Embryonic facial prominence (tissue), 1 donor: ENCODE measurements at regions not wholly inside any gene's neighbourhood (a gene's known extent, or its start where the extent isn't known, plus 50 kb on each side); places are given as distances from the start of the nearest gene placed in this dataset.
"Not testable (repeated sequence)": the region's sequence is repeated elsewhere in the genome, so short reads cannot be mapped to it uniquely, and the experiment has no call there.

Source experiments
- DNase-seq: peaks from one replicate; pipeline ENCODE4 v3.0.0-alpha.2; 2016; ENCODE audit errors: extremely low spot score

DNA sequence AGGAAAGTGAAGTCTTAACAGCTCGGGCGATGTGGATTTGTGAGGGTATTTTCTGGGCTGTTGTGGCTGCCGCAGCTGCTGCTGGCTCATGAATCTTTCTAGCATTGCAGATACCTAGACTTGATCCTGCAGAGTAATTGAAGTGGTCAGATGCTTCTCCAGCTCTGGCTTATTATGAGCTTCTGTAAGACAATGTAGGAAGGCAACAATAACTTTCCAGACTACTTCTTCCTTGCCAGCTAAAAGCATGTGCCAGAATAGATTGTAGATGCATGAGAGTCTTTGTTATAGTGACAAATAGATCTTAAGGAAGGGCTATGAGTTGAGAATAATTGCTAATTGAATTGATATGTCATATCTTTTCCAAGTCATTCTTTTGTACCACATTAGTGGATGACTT lies 461.4 kb upstream of the POT1 start:
- no peak for DNase-seq

DNA sequence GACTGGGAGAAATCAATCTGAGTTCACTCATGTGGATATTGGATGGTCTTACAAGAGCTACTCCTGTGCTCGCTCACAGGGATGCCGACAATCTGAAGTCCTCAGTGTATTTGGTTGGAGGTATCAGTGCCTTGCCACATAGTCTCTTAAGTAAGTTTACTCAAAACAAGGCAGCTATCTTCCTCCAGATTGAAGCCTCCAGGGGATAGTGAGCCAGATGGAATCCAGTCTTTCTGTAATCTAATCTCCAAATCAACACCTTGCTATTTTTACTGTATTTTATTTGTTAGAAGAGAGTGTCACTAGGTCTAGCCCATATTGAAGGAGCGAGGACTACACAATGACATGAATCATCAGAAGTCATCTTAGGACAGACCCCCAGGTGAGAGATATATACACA lies 456.6 kb upstream of the POT1 start:
- no peak for DNase-seq

DNA sequence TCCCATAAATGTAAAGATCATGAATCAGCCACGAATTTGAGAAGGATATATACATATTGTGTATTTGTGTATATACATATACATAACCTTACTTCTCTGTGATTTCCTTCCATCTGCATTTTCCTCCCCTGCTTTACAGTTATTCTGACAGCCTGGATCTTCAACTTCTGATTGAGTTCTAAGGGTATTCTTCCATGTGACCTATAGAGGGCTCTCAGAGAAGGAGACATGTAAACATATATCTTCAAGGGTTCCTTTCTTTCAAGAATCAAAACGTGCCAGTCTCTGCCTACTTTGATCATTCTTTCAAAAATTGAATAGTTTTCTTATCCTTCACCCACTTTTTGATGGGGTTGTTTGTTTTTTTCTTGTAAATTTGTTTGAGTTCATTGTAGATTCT lies 453.7 kb upstream of the POT1 start:
- DNase-seq: no peak

- DNase-seq: no peak
Observed at GRCh38 chr7:125382401-125382800, 452.8 kb upstream of the POT1 start.

DNA sequence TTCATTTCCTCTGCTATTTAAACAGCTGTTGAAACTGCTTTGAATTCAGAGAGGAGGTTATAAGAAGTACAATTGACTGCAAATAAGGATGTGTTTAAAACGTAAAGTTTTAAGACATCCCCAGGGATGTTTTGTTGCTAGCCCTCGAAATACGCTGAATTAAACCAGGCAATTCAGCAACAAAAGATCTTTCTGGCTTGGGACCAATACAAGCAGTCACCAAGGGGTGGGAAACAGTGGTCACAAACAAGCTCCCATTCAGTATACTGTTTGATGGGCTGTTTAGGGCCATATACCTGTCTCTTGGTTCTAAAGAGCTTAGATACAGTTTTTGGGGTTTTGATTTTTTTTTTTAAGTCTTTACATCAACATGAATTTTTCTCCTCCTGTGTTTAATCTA lies 446.3 kb upstream of the POT1 start:
- DNase-seq: no peak

- DNase-seq: no peak
Observed at GRCh38 chr7:125370502-125370901, 440.9 kb upstream of the POT1 start.

DNA sequence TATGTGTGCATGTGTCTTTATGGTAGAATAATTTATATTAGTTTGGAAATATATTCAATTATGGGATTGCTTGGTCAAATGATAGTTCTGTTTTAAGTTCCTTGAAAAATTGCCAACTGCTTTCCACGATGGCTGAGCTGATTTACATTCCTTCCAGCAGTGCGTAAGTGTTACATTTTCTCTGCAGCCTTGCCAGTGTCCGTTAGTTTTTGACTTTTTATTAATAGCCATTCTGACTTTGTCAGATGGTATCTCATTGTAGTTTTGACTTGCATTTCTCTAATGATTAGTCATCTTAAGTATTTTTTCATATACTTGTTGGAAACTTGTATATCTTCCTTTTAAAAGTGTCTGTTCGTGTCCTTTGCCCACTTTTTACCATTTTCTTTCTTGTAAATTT lies 434.2 kb upstream of the POT1 start:
- no peak for DNase-seq

GRCh38 chr7:125358551-125359167 lies 429.0 kb upstream of the POT1 start:
- DNase-seq: no peak

- DNase-seq: no peak
Observed at GRCh38 chr7:125357676-125358455, 428.2 kb upstream of the POT1 start.

- no peak for DNase-seq
Observed at GRCh38 chr7:125355899-125356298, 426.3 kb upstream of the POT1 start.

GRCh38 chr7:125347269-125347668 lies 417.6 kb upstream of the POT1 start:
- DNase-seq: no peak

DNA sequence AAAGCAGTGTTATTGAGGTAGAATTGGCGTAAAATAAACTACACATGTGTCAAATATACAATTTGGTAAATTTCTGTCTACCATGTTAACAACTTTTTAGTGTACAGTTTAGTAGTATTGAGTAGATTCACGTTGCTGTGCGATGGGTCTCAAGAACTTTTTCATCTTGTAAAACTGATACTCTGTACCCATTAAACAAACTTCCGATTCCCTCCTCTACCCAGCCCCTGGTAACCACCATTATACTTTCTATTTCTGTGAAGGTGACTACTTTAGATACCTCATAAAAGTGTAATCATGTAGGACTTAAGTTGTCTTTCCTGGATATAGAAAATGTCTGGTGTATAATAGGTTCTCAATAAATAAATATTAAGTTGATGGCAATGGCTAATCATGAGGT lies 408.5 kb upstream of the POT1 start:
- DNase-seq: no peak

DNA sequence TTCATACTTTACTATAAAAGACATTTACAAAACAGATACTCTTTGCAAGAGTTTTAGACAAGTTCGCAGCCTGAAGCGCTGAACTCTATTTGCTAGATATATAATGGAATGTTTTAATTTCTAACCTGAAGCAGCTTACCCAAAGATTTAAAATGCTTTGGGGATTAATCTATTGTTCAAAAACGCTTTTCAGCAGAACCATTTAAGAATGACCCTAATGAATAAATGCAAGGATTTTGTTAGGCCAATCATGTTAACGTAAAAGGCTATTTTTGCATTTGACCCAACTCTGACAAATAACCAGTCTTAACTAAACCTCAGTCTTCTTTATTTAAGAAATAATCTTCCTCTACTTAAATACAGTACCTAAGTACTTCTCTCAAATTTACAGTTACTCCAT lies 406.7 kb upstream of the POT1 start:
- DNase-seq: no peak

- DNase-seq: no peak
Observed at GRCh38 chr7:125326666-125327255, 397.1 kb upstream of the POT1 start.

DNA sequence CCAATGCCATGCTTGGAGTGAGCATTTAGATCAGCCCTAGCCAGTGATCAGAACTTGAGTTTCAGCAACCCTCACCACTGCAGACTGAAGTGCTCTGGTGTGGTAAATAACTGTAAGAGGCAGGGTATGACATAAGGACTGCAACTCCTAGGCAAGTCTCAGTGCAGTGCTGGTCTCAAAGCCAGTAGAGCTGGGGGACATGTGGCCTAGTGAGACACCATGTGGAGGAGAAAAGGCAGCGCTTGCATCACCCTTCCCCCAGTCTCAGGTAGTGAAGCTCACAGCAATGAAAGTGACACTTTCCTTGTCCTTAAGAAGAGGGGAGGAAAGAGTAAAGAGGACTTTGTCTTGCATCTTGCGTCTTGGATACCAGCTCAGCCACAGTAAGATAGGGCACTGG lies 386.8 kb upstream of the POT1 start:
- no peak for DNase-seq

DNA sequence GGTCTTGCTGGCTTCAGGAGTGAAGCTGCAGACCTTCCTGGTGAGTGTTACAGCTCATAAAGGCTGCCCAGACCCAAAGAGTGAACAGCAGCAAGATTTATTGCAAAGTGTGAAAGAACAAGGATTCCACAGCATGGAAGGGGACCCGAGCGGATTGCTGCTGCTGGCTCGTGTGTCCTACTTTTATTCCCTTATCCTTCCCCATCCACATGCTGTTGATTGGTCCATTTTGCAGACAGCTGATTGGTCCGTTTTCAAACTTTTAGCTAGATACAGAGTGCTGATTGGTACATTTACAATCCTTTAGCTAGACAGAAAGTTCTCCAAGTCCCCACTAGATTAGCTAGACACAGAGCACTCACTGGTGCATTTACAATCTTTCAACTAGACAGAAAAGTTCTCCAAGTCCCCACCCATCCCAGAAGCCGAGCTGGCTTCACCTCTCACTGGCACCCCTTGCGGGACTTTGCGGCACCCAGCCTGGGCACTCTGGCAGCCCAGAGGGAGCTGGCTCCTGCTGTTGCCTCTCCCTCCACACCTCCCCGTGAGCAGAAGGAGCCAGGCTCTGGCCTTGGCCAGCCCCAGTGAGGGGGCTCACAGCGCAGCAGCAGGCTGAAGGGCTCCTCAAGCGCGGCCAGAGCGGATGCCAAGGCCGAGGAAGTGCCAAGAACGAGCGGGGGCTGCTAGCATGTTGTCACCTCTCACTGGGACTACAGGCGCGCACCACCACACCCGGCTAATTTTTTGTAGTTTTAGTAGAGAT lies 369.6 kb upstream of the POT1 start:
- DNase-seq: no peak

DNA sequence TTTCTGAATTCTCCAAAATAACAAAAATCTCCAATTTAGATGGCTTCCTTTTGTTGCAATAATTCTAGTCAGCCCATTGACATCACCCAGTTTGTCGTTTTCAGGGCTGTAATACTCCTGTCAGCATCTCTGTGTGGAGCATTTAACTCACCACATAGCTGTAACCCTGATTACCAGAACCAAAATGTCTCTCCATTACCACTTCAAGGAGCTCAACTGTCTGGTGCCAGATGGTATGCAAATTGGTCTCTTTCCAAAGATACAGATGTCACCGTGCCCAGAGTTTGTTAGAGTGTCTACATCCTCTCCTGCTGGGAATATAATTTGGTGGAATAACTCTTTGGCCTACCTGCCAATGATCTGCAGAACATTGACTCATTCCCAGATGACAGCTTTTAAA lies 350.3 kb upstream of the POT1 start:
- no peak for DNase-seq

GRCh38 chr7:125278318-125278717 lies 348.7 kb upstream of the POT1 start:
- no peak for DNase-seq

DNA sequence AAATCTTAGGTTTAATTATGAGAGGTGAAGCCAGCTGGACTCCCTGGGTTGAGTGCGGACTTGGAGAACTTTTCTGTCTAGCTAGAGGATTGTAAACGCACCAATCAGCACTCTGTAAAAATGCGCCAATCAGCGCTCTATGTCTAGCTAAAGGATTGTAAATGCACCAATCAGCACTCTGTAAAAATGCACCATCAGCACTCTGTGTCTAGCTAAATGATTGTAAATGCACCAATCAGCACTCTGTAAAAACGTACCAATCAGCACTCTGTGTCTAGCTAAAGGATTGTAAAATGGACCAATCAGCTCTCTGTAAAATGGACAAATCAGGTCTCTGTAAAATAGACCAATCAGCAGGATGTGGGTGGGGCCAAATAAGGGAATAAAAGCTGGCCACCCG lies 345.1 kb upstream of the POT1 start:
- not testable (repeated sequence) for DNase-seq

- DNase-seq: not testable (repeated sequence)
Observed at GRCh38 chr7:125264174-125264856, 334.7 kb upstream of the POT1 start.

GRCh38 chr7:125258876-125259417 lies 329.3 kb upstream of the POT1 start:
- DNase-seq: not testable (repeated sequence)

GRCh38 chr7:125257617-125258016 lies 328.0 kb upstream of the POT1 start:
- DNase-seq: no peak
